ENCODE measurements at regions not wholly inside any gene's neighbourhood (a gene's known extent, or its start where the extent isn't known, plus 50 kb on each side); places are given as distances from the start of the nearest gene placed in this dataset.

DNA sequence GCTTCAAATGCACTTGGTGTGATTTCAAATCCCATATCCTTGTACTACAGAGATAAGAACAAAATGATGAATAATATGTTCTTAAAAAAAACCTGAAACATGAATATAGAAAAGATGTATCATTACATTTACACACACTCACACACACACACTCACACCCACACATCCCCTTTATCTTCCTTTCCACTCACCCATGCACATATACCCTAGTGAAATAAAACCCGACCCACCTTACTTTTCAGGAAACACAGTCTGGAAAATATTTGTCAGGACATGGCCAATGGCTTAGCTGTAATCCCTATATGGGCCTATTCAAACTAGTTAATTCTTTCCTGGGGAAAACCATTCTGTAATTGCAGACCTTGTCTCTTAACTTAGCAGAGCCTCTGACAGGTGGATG, 60.8 kb upstream of the EDN1 start:
- TF ChIP-seq, protein P1, sequence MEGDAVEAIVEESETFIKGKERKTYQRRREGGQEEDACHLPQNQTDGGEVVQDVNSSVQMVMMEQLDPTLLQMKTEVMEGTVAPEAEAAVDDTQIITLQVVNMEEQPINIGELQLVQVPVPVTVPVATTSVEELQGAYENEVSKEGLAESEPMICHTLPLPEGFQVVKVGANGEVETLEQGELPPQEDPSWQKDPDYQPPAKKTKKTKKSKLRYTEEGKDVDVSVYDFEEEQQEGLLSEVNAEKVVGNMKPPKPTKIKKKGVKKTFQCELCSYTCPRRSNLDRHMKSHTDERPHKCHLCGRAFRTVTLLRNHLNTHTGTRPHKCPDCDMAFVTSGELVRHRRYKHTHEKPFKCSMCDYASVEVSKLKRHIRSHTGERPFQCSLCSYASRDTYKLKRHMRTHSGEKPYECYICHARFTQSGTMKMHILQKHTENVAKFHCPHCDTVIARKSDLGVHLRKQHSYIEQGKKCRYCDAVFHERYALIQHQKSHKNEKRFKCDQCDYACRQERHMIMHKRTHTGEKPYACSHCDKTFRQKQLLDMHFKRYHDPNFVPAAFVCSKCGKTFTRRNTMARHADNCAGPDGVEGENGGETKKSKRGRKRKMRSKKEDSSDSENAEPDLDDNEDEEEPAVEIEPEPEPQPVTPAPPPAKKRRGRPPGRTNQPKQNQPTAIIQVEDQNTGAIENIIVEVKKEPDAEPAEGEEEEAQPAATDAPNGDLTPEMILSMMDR (IDR thresholded peaks at IDR 0.05; ENCODE audit: low read depth, low read length, missing control alignments): no peak
- DNase-seq (ENCODE audit: low read depth): no peak
- no peak overlapping the region for H3K4me3 ChIP-seq (ENCODE audit: low read depth, low read length)
- in situ Hi-C loops (cut with HindIII; ENCODE audit: low sequenced_read_pairs): no loop called here

DNA sequence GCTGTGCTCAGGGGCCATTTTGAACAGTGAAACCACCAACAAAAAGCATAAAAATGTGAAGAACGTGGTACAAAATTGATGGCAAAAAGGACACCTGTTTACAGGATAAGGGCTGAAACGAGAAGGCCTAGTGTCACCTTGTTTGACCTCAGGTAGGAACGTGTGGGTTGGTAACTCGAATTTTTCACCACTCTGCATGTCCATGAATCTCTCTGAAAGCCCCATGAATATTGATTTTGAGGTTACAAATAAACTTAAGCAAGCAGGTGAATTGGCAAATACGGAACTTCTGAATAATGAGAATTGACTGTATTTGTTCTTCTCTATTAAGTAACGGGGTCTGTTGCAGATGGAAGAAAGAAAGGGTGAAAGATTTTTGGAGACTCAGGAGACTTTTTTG, 59.6 kb upstream of the EDN1 start:
- in situ Hi-C loops (cut with HindIII; ENCODE audit: low sequenced_read_pairs): no loop called here
- no peak overlapping the region for H3K4me3 ChIP-seq (ENCODE audit: low read depth, low read length)
- TF ChIP-seq, protein P1 (IDR thresholded peaks at IDR 0.05; ENCODE audit: low read depth, low read length, missing control alignments): no peak
- no peak for DNase-seq (ENCODE audit: low read depth)

DNA sequence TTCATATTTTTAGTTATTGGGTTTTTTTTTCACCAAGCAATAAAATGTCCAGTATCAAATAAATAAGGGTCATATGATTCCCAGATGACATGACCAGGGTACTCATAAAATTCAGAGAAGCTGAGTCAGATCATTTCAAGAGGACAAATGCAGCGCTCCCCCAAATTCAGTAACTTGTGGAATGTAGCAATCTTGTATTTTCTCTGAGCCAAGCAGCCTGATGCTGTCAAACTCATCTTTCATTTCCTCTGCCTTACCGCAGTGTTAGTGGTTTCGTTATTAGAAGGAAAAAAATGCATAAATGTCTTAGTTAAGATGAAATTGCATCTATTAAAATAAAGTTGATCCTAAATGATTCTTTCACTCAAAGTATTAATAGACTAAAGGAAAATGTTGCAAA, 57.8 kb upstream of the EDN1 start:
- DNase-seq (ENCODE audit: low read depth): no peak
- TF ChIP-seq, protein P1 (IDR thresholded peaks at IDR 0.05; ENCODE audit: low read depth, low read length, missing control alignments): no peak
- in situ Hi-C loops (cut with HindIII; ENCODE audit: low sequenced_read_pairs): no loop called here
- no peak overlapping the region for H3K4me3 ChIP-seq (ENCODE audit: low read depth, low read length)

DNA sequence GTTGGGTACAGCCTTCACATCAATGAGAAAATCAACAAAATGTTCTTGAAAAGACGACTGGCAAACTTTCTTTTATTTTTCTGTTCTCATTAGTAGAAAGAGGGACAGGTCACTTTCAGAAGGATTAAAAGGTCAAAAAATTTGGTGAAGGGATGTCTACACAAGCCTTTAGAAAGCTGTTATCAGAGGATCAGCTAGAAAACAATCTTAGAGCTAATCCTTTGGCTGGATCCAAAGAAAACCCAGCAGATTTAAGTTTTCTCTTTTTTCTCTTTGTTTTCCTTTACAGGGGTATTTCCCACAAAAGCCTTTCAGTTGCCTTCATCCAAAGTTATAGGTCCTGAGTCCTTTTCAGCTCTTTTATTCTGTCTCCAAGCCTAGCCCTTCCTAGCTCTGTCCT, 57.3 kb upstream of the EDN1 start:
- no peak for DNase-seq (ENCODE audit: low read depth)
- no peak overlapping the region for H3K4me3 ChIP-seq (ENCODE audit: low read depth, low read length)
- in situ Hi-C loops (cut with HindIII; ENCODE audit: low sequenced_read_pairs): no loop called here
- TF ChIP-seq, protein P1 (IDR thresholded peaks at IDR 0.05; ENCODE audit: low read depth, low read length, missing control alignments): no peak

DNA sequence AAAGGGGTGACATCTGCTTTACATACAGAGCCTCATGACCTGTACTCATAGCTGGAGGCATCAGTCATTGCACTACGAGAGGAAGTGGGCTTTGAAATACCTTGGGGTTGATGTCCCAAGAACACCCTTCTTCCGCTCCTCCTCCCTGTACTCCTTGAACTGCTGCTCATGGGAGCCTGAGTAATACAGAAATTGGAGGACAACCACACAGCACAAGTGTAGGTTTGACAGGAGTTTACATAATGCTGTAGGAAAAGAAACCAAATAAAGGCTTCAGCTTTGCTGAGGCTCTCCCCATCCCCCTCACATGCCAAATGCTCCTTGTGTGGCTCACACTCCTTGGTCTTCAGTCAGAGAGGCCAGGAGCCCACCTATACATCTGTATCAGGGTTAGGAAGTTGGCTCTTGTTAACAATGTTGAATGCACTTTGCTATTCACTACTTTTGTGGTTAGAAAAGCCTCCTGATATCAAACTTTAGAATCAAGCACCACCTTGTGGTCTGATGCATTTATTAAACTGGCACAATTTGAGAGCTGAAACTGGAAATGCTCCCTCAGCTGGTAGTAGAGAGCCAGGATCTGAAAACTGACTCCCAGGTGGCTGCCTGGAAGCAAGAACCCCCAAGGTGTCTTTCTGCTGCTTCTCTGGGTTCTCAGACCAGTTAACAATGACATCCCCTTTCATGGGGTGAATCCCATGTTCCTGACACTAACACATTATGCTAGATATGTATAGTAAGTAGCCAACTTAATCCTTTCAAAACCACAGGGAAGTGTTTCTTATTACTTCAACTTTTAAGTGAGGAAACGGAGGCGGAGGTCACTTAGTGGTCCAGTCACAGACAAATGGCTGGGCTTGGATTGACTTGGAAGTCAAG, 56.2 kb upstream of the EDN1 start:
- DNase-seq (ENCODE audit: low read depth): peak; percentile 80
- H3K4me3 ChIP-seq (ENCODE audit: low read depth, low read length): no peak overlapping the region
- TF ChIP-seq, protein P1 (IDR thresholded peaks at IDR 0.05; ENCODE audit: low read depth, low read length, missing control alignments): peak; percentile 89
- in situ Hi-C loops (cut with HindIII; ENCODE audit: low sequenced_read_pairs): no loop called here

DNA sequence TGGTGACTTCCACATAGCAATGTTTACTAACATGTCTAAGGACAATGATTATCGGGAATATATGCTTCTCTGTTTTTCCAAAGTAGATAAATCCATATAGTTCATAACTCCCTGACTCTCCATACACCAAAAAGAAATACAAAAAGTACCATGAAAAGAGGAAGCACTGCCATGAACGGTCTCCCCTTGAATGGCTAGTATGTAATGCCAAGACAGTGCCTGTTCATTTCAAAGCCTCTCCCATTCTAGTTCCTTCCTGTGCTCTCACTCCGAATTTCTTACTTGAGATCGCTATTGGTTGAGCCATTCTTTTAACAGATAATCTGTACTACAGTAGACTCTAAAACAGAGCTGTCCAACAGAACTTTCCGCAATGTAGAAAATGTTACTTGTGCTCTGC, 54.8 kb upstream of the EDN1 start:
- in situ Hi-C loops (cut with HindIII; ENCODE audit: low sequenced_read_pairs): no loop called here
- DNase-seq (ENCODE audit: low read depth): no peak
- H3K4me3 ChIP-seq (ENCODE audit: low read depth, low read length): no peak overlapping the region
- TF ChIP-seq, protein P1 (IDR thresholded peaks at IDR 0.05; ENCODE audit: low read depth, low read length, missing control alignments): no peak
